ENCODE measurements at regions not wholly inside any gene's neighbourhood (a gene's known extent, or its start where the extent isn't known, plus 50 kb on each side); places are given as distances from the start of the nearest gene placed in this dataset.

GRCh38 chr4:81860111-81860510 lies 388.4 kb upstream of the RASGEF1B start:
- Histone ChIP-seq H3K9me3 (ENCODE audit: control insufficient read depth, insufficient read depth, low read length) (no peaks in the 10 kb centered on the region; the same call in 1 of the 2 replicates), H3F3A (ENCODE audit: control insufficient read depth, insufficient read depth) (no peaks in the 10 kb centered on the region), H3K27ac (ENCODE audit: low read depth, low read length) (no peak overlapping the region), H3K4me3 (ENCODE audit: low read length) (no peak overlapping the region), H3K36me3 (ENCODE audit: control insufficient read depth, low read length) (no peaks in the 10 kb centered on the region), H3K27me3 (ENCODE audit: control insufficient read depth, low read length) (no peaks in the 10 kb centered on the region), H3K79me2 (ENCODE audit: control insufficient read depth, low read length) (no peaks in the 10 kb centered on the region), H3K4me2 (ENCODE audit: low read length) (no peak overlapping the region), H3K4me1 (ENCODE audit: control insufficient read depth, low read length) (no peaks in the 10 kb centered on the region), H4K20me1 (ENCODE audit: control insufficient read depth, insufficient read depth, low read depth, low read length) (no peaks in the 10 kb centered on the region), H3K9me2 (replicated peaks; ENCODE audit: control insufficient read depth, low read length) (no peaks in the 10 kb centered on the region)
- no peak for TF ChIP-seq EZH2phosphoT487 (IDR thresholded peaks at IDR 0.05; ENCODE audit: borderline replicate concordance, low read length)
- no peak for TF ChIP-seq CTCF (IDR thresholded peaks at IDR 0.05; ENCODE audit: low read depth, low read length, poor library complexity, severe bottlenecking)

- H4K20me1 ChIP-seq (ENCODE audit: control insufficient read depth, insufficient read depth, low read depth, low read length), result no peaks in the 10 kb centered on the region
Observed at GRCh38 chr4:81854406-81854805, 382.7 kb upstream of the RASGEF1B start.

GRCh38 chr4:81852031-81852715 lies 380.5 kb upstream of the RASGEF1B start:
- Histone ChIP-seq H3K4me1 (ENCODE audit: control insufficient read depth, low read length) (no peaks in the 10 kb centered on the region), H3K9me3 (ENCODE audit: control insufficient read depth, insufficient read depth, low read length) (peaks cover 4% of the 10 kb centered on the region; the same call in 1 of the 2 replicates), H3K4me3 (ENCODE audit: low read length) (no peak overlapping the region), H3K79me2 (ENCODE audit: control insufficient read depth, low read length) (no peaks in the 10 kb centered on the region), H3K27me3 (ENCODE audit: control insufficient read depth, low read length) (no peaks in the 10 kb centered on the region), H3F3A (ENCODE audit: control insufficient read depth, insufficient read depth) (no peaks in the 10 kb centered on the region), H4K20me1 (ENCODE audit: control insufficient read depth, insufficient read depth, low read depth, low read length) (no peaks in the 10 kb centered on the region), H3K27ac (ENCODE audit: low read depth, low read length) (no peak overlapping the region), H3K4me2 (ENCODE audit: low read length) (no peak overlapping the region), H3K9me2 (replicated peaks; ENCODE audit: control insufficient read depth, low read length) (no peaks in the 10 kb centered on the region), H3K36me3 (ENCODE audit: control insufficient read depth, low read length) (no peaks in the 10 kb centered on the region)
- no peak for TF ChIP-seq CTCF (IDR thresholded peaks at IDR 0.05; ENCODE audit: low read depth, low read length, poor library complexity, severe bottlenecking)
- no peak for TF ChIP-seq EZH2phosphoT487 (IDR thresholded peaks at IDR 0.05; ENCODE audit: borderline replicate concordance, low read length)

More at GRCh38 chr4:81854406-81854805, 382.7 kb upstream of the RASGEF1B start:
- TF ChIP-seq EZH2phosphoT487 (IDR thresholded peaks at IDR 0.05; ENCODE audit: borderline replicate concordance, low read length), result no peak
- no peak for TF ChIP-seq CTCF (IDR thresholded peaks at IDR 0.05; ENCODE audit: low read depth, low read length, poor library complexity, severe bottlenecking)
- Histone ChIP-seq H3K4me1 (ENCODE audit: control insufficient read depth, low read length) (no peaks in the 10 kb centered on the region), H3K36me3 (ENCODE audit: control insufficient read depth, low read length) (no peaks in the 10 kb centered on the region), H3K27ac (ENCODE audit: low read depth, low read length) (no peak overlapping the region), H3K79me2 (ENCODE audit: control insufficient read depth, low read length) (no peaks in the 10 kb centered on the region), H3K27me3 (ENCODE audit: control insufficient read depth, low read length) (no peaks in the 10 kb centered on the region), H3K9me3 (ENCODE audit: control insufficient read depth, insufficient read depth, low read length) (peaks cover 4% of the 10 kb centered on the region; the same call in 1 of the 2 replicates), H3K4me2 (ENCODE audit: low read length) (no peak overlapping the region), H3K4me3 (ENCODE audit: low read length) (no peak overlapping the region), H3F3A (ENCODE audit: control insufficient read depth, insufficient read depth) (no peaks in the 10 kb centered on the region), H3K9me2 (replicated peaks; ENCODE audit: control insufficient read depth, low read length) (no peaks in the 10 kb centered on the region)

Data from DOHH2 (cell line).